NCI-H748 (cell line): ENCODE measurements at regions not wholly inside any gene's neighbourhood (a gene's known extent, or its start where the extent isn't known, plus 50 kb on each side); places are given as distances from the start of the nearest gene placed in this dataset.

Source experiments
- DNase-seq: peaks from one replicate; lab custom pipeline; 2025; ENCODE audit not compliant: unreplicated experiment; lab: John Stamatoyannopoulos, UW

GRCh38 chr22:46053563-46054090 is 76.7 kb upstream of the WNT7B start:
- DNase-seq = peak; percentile 84

- DNase-seq = peak; percentile 58
Observed at GRCh38 chr22:46054091-46055073, 77.4 kb upstream of the WNT7B start.

GRCh38 chr22:46055181-46055875 is 78.4 kb upstream of the WNT7B start:
- no peak for DNase-seq

DNA sequence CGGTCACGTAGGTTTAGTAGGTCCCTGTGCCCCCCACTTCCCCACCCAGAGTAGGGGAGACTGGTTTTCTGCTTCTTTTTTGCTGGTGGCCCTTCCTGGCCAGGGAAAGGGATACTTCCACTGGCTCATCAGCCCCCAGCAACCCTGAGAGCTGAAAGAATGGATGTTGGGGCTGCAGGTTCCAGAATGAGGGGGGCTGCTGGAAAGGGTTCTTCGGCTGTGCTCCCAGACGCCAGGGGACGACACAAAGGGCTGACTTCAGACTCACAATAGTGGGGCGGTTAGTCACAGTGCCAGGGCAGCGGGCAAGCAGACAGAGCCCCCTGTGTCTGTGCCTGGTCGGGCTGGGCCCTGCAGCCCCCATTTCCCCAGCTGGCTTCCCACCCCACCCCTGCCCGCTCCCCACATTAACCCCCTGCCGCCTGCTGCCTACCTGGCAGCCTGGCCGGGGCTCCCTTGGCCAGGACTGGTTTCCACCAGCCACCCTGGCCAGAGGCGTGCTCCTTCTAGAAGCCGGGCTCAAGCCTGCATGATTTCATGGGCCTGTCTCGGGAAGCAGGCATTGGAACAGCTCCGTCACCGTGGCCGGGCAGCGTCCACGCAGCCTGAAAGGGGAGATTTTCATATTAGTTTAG is 79.1 kb upstream of the WNT7B start:
- no peak for DNase-seq

DNA sequence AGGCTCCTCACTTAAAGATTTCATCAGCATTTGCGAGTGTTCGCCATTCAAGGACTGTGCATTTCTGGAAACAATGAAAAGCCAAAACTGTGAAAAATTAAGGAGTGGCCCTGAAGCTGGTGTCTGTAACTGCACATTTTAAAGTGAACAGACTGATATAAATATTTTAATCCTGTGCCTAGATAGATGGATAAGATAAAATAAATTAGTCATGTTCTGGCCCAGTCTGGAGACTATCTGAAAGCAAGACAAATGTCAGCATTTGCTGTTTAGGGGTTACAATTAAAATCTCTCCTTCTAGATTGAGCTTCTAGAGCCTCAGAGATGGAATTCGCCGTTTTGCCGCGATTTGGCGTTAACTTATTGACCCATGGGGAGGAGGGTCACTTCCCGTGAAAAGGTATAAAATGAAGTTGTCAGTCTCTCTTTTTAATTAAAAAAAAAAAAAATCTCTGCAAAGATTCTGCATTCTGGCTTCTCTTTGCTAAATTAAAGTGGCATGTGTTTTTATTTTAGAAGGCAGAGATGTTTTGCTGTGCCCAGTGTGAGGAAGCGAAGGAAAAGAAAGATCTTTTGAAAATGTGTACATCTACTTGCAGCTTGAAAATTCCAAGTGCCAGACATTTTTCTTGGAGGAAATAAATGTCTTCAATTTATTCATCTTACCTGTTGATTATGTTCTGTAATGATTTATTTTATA is 79.7 kb upstream of the WNT7B start:
- no peak for DNase-seq

DNA sequence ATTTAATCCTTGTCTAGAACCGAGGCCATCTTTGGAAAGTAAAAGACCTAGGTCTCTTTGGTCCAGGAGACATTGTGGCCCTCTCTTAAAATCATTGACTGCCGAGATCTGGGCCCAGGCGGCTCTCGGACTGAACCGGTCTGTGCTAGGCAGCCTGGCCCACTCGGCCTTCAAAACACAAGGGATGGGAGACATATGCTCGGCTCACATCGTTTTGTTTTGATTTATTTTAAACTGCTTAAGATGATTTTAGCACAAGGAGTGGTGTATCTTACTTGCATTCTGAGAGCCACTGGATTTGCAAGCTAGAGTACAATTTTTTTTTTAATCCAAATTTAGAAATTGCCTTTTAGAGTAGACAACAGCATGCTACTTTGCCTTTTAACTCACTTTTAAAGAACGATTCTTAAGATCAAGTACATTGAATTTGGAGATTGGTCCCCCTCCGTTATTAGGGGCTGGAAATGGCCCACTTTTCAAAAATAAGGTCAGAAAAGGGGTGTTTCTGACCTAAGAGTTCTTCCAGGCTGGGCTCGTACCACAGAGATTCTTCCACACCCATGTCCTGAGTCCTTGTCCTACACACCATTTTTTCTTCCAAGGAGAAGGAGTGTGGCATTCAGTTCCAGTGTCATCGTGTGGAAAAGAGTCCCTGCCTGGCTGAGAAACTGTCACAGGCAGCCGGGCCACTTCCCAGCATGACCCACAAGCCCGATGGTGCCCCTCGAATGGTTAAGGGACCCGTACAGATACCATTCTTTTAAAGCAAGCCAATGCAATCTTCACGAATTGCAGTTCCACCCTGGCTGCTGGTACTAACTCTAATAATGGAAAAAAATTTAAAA is 80.5 kb upstream of the WNT7B start:
- DNase-seq = no peak

DNA sequence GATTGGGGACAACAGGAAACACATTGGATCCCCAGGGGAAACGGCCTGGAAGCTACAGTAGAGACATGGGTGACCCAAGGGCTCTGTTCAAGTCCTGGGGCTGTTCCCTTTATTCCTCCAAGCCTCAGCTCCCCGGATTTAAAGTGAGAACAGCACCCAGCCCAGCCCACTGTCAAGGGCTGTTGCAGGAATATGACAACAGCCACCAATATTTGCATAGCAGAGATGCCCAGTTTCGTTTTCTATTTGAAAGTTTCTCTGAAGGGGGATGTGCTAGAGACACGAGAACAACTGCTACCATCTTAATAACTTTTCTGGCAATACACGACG is 81.1 kb upstream of the WNT7B start:
- DNase-seq = no peak

DNA sequence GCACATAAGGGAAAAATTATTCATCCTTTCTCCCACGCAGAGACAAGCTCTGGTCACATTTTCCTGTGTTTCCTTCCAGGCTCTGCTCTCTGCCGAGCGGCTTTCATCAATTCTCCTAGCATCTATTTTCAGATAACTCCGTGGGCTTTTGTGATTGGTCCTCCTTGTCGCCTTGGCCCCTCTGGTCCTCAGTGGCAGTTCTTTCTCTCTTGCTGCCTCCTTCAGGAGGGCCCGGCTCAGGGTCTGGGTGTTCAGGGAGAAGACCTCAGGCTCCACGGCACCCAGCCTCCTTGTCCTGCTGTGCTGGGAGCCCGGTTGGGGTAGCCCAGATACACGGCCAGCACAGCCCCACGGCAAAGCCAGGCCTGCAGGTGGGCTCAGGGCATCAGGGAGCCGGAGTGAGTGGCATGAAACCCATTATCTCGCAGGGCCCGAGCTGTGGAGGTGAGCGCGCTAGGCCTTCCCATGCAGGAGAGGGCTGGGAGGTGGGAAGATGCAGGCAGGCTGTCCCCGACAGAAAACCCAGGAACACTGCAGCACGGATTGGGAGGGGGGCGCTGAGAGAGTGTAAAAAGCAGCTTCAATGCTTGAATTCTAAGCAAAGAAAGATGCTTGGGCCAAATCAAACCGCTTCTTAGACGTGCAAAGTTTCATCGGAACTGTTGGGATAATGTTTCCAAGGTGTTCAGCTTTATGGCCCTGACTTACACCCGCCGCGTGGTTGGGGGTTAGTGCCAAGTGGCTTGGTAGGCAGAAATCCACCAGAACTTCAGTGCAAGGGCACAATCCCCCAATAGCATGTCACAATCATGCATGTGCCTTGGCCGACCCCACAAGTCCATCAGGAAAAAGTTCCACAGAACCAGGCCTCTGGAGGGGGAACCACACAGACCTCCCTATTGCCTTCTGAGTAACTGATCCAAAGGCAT is 81.9 kb upstream of the WNT7B start:
- DNase-seq = no peak

DNA sequence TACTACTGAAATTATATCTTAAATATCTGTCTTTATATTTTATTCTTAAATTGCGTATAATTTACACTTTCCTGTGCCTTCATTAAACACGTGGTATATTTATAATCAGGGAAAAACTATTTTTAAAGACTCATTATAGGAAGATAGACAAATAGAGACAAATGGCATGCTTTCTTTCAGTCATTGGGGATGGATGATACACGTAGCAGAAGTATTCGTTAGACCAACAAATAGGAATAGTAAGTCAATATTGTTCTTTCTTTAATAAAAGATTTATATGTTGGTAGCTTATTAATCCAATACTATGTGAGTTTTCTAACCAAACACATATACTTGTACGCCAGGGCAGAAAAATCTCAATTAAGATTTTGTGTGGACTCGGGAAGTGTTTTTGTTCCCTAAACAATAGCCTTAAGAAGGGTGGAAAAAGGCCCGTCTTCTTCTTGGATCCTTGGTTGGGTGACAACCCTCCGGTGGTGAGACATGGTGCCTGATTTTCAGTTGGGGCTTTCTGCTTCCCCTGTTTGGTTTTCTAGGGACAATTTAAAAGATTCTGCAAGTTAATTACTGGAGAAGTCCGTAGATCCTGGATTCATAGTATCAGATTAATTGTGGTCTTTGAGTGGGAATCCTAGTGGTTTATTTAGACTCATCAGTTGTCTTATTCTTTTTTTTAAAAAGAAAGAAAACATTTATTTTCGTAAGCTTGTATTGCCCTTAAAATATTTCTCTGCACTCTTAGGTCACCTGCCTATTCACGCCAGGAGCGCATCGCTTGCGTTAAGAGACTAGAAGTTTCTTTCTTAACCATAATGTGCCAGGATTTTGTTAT is 83.5 kb upstream of the WNT7B start:
- no peak for DNase-seq

DNA sequence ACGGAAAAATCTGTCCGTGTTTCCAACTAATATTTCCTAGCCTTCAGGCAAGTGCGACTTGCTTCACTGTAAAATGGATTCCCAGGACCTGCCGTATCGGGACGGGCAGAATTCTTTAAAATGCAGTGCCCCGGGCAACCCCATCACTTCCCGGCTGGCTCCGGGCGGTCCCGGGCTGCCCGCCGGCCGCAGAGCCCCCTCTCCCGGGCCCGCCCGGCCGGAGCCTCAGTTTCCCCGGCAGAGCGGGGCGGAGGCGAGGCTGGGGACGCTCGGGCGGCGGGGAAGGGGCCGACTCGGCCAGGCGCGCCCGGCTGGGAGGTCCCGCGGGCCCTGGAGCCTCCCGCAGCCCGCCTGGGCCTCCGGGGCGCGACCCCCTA is 84.2 kb upstream of the WNT7B start:
- DNase-seq = no peak

DNA sequence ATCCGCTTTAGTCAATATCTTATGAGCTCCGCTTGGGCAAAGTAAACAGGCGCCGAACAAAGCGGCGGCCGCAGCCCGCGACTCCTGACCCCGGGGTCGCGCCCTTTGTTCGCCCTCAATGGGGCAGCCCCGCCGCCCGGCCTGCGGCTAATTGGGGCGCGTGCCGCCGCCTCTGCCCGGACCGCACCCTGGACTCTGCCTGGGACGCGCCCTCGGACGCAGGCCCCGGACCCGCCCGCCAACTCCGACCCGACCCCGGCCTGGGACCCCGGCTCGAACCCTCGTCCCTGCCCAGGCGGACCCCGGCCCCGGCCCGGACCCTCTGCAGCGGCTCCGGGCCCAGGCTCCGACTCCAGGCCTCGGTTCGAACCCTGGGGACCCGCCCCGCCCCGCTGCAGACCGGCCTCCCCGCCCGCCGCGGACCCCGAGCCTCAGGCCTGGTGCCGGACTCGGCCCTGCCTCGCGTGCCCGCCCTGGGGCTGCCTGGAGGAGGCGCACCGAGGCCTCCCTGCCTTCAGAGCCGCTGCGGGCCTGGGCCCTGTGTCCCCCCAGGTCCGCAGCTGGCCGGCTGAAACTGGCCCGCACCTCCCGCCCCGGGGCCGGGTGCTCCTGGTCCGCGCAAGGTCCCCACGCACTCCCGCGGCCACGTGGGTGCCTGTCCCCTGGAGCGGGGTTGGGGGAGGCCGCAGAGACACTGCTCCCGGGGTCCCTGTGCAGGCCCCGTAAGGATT is 84.7 kb upstream of the WNT7B start:
- no peak for DNase-seq

DNA sequence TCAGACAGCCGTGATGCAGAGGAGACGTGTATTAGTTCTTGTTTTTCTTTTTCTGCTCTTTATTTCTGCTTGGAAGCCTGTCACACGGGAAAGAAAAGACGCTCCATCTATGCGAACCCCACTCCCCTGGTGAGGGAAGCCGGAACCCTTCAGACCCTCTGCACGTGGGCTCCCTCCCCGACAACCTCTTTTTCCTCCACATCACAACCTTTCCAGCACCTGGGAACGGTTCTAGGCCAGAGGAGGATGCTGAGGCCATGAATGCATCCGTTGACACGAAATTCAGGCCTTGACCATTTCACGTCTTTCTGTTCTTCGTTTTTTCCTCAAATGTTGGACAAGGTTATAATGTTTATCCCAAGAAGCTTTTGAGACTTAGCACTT is 85.3 kb upstream of the WNT7B start:
- DNase-seq = no peak

- DNase-seq = no peak
Observed at GRCh38 chr22:46062971-46063631, 86.1 kb upstream of the WNT7B start.

DNA sequence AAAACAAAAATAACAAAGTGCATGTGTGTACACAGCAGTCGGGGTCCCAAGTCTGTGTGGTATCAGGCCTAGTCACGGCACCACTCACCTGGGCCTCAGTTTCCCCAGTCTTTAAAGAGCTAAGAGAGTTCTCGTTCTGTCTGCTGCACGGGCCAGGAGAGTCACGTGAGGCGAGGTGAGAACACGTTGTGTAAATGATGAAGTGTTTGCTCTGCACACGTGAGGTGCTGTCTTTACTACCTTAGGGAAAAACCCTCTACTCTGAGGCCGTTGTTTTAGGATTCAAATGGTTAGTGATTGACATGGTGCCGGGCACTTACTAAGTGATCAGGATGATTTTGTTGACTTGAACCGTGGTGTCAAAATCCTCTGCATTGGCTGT is 86.5 kb upstream of the PPARA start:
- no peak for DNase-seq

DNA sequence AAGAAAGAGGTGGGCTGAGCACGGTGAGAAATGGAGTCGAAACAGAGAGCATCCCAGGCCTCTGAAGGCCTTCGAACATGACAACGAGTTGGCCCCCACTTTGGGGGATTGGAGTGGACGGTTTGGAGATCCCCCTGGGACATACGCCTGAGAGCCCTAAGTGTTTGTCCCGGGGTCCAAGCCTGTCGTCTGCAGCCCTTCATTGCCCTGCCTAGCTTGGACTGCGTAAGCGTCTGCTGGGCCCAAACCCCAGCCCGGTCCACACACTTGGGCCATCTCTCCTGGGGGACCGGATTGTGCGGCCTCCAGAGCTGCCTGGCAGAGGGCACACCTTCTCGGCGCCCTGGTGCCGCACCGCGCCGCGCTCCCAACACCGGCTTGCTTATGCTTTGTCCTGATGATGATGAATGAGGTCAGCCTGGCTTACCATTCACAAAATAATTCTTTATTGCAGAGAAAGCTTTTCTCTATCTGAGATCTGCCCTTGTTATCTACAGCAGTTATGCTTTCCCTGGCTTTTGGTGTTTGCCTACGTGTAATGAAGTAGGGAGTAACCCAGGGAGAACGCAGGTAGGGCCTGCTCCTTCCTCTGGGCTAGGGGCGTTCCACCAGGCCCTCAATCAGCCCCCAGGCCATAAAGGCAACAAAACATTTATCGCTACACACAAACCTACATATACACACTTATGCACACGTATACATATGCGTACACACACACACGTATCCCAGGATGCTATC is 85.9 kb upstream of the PPARA start:
- DNase-seq = no peak

GRCh38 chr22:46064966-46065666 is 85.2 kb upstream of the PPARA start:
- no peak for DNase-seq
